D341Med (cell line): ENCODE measurements at regions not wholly inside any gene's neighbourhood (a gene's known extent, or its start where the extent isn't known, plus 50 kb on each side); places are given as distances from the start of the nearest gene placed in this dataset.
"Not testable (repeated sequence)": the region's sequence is repeated elsewhere in the genome, so short reads cannot be mapped to it uniquely, and the experiment has no call there.

Experiments used
- DNase-seq: peaks from one replicate; pipeline ENCODE4 v3.0.0; 2012; ENCODE audit warnings: low spot score

DNA sequence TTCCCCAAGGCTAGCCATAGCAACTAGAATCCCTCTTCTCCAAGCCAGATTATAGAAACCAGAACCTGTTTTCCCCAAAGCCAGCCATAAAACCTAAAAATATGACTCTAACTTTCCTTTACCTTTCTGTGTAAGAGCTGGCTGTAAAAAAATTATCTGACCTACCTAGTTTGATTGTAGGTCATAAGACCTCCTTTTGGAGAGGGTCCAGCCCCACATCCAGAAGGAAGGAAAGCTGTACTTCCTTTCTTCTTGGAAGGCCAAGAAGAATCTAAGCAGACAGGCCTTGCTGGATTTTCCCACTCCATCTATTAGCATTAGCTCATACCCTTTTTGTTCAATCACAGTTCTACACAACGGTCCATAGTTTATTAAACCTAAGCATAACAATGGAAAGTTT, 1006.3 kb downstream of the SORCS3 start:
- DNase-seq: no peak

DNA sequence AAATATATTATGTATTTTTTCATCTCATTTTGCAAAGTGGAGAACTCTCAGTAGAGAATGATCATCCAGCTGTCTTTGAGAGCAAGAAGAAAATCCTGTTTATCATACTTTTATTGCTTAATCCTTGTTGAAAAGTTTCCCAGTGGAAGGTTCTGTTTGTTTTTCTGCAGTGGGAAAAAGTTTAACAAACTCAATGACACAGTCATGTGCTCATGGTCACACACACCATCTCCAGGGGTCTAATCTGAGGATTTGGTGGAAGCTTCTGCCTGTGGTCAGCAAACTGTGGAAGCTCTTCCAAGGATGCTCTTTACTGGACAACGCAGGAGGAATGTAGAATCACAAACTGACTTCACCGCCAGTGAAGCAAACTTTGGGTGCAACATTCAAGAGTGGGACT, 1003.9 kb downstream of the SORCS3 start:
- DNase-seq: no peak

DNA sequence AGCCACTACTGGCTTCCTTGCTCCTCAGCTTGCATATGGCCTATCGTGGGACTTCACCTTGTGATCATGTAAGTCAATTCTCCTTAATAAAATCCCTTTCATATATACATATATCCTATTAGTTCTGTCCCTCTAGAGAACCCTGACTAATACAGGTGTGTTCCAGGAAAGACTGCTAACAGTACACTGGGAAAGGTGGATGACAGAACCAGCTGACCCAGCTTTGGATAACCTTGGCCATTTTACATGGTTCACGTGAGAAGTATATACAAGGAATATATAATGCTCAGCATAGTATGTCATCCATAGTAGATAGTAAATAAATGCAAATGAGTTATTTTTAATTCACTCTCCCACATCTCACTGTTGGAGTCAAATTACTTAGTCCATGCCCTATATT, 1003.5 kb downstream of the SORCS3 start:
- no peak for DNase-seq

DNA sequence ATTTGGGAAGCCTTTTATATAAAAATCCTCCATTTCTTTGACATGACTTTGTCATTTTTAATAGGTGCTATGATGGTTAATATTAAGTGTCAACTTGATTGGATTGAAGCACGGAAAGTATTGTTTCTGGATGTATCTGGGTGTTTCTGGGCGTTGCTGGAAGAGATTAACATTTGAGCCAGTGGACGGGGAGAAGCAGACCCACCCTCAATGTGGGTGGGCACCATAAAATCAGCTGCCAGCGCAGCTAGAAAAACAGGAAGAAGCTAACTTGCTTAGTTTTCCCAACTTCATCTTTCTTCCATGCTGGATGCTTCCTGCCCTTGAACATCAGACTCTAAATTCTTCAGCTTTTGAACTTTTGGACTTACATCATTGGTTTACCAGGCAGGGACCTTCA, 1003.0 kb downstream of the SORCS3 start:
- no peak for DNase-seq

DNA sequence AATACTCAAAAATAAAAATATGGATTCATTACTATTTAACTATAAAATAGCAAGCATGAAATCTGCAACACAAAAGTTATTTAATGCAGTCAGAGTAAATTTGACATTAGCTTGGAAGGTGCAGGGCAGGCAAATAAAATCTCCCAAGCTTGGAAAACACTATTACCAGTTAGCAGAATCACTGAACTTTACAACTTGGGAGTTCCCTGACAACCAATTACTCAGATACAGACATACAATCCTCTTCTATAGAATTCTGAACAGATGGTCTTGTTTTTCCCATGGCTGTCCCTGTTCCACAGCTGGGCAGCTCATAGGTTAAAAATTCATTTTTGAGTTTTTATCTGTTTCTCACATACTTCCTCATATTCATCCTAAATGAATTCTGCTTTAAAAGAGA, 1002.6 kb downstream of the SORCS3 start:
- DNase-seq: no peak

DNA sequence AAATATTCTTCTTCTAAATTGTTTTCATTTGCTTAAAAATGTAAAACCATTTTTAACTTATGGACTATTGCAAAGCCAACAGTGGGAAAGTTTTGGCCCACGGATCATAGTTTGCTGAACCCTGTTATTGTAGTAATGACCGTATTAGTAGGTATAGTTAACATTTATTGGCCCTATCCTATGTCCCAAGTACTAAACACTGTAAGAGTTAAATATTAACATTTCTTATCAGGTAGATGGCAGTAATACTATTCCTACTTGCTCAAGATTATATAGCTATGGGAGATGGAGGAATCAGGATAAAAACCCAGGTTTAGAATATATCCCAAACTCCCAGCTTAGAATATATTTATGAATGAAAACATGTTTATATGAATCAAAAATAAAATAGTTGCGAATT, 993.2 kb downstream of the SORCS3 start:
- DNase-seq: no peak

DNA sequence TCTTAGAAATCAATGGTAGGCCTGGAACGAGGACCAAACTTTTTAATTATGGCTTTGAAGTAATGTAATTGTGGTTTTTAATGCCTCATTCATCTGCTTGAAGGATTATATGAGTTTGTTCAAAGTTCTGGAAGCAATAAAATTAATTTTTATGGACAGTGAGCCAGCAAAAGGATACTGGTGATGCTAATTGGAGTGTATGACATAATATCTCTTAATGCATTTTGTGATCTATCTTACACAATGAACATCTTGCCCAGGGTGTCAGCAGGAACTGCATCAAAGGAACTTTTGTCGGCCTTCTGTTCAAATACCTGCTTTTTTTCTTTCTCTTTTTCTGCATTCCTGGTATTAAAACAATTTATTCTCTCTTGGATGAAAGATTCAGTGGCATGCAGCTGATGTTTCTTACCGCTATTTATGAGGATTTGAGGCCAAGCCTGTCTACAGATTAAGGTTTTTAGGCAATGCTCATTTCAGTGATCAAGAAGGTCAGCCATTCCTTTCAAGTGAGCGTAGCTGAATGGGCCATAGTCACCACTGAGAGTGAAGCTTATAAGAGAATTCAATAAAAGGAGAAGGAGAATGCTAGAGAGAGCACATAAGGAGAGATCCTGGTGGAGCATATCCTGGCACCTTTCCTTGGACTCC, 974.8 kb downstream of the SORCS3 start:
- DNase-seq: no peak

DNA sequence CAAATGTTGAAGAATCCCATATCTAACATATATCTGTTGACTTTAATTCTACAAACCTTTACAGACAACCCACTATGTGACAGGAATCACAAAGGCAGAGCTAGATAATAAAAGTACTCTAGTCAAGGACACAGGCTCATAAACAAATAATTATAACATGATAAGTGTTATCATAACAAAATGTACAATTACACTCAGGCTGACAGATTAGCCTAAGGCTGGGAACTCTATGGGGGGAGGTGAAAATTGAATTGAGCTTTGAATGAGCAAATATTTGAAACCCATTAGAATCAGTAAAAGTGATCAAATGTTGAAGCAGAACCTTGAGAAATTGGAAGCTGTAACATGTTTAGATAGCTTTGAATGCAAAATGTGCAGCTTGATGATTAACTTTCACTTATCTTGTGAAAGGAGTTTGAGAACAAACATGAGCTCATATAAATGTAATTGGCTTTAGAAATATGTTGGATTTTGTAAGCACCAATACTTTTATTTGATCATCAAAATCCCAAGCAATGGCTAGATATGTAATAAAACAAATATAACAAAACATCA, 970.2 kb downstream of the SORCS3 start:
- DNase-seq: no peak

DNA sequence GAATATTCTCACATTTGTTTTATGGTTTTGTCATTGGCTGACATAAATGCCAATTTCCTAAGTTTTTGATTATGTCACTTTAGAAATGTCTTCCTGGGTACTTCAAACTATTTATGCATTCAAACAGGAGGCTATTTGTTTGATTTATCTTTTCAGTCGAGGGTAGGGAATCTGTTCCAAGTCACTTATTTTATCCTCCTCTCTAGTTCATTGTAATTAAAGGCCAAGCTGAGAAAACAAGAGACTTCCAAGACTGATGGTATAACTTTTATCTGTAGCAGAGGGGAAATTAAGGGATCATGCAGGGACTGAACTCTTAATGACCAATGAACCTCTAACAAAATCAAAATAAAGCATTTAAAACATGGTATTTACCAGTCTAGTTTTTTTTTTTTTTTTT, 968.4 kb downstream of the SORCS3 start:
- DNase-seq: no peak

DNA sequence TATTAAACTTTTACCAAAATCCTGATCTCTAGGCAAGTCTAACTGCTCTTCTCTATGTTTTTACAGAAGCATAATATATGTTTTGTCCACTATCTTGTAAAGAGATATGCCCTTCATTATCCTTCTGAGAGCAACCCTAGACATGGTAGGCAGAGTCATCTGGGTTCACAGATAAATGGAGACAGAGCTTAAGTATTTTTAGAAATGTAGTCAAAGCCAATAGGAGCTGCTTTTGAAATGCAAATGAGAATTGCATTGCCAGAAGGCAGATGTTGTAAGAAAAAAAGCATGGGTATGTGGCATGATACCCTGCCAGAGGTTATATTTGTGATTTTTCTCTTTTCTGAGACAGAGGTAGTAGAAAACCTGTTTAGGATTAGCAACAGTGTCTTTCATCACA, 964.8 kb downstream of the SORCS3 start:
- no peak for DNase-seq

DNA sequence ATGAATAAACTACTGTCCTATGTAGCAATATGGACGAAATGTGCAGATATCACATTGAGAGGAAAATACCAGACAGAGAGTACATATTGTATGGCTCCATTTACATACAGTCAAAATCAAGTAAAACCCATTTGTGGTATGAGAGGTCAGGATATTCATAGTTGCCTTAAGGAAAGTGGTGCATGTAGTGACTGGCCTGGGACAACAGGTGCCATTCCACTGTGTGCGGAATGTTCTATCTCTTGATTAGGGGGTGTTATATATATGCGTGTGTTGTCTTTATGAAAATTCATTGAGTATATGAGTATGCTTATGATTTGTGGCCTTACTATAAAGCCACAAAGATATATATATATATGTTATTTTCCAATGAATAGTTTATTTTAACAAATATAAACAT, 964.0 kb downstream of the SORCS3 start:
- no peak for DNase-seq

DNA sequence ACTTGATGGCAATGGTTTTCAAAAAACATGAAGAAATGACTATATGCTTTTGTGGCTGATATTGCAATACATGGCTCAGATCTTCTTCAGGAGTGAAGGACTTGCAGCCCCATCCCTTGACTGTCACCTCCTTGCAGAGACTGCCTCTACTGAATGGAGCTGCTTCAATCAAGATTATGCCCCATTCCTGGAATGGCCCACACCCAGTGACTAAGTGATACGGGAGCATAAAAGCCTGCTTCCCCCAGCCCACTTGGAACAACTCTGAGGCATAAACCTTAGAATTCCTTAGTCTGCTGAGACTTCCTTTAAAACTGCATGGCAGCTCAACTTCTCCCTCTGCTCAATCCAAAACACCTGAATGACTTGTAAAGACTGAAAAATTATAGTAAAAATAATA, 957.1 kb downstream of the SORCS3 start:
- no peak for DNase-seq

DNA sequence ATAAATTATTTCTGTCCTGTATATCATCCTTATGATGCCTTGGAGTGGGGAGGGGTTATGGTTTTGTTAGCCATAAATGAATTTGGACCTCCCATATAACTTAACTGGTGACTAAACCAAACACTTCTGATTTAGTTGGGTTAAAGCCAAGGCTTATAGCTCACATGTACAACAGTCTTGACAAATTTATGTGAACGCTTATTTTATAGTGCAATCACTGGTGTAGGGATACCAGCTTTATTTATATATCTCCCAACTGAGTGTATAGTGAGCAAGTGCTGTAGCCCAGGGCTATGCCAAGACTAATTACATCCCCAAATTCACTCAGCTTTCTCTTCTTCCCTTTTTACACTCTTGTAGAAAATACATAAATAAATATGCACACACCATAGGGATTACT, 956.2 kb downstream of the SORCS3 start:
- DNase-seq: no peak

DNA sequence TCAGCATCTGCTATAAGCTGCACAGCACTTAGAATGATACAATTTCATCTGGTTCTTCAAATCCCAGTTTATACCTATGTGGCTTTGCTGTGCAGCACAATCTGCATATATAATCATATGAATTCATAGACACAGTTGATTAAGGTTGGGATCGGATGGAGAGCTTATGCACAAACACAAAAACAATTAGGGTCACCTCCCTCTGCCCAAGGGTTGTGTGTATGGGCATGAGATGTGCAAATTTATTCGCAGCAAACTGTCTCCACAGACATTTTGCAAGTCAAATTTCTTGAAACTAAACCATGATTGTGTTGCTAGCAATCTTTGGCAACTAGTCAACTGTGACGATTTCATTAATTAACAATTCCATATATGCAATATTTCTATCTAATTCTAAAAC, 955.7 kb downstream of the SORCS3 start:
- no peak for DNase-seq

DNA sequence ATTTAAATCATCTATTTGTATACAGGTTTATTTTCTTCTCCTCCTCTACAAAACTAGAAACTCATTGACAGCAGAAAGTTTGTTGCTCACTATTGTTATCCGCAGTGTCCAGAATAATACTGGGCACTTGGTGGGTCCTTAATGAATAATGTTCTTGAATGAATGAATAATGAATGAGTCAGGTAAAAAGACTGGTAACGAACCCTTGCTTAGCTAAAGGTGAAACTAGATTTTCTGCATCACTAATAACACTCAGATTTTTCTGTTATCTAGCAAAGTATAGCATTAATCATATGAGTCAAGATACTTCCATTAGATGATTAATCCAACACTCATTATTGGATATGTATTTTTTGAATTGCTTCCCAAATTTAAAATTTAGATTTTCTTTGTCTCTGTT, 953.2 kb downstream of the SORCS3 start:
- DNase-seq: no peak

DNA sequence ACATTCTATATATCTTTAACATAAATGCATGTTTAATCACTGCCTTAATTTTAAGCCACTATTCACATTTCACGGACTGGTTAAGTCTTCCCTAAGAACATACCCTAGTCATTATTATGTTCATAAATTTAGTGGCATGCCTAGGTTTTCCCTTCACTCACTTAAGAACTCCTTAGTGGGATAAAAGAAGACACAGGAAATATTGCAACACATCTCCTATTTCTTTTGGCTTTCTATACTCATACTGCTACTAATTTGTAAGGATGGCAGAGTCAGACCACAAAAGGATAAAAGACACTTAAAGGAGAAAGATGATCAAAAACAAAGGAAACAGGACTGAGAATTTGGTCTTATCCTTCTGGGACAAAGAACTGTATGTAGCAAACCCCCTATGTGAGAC, 951.4 kb downstream of the SORCS3 start:
- no peak for DNase-seq

DNA sequence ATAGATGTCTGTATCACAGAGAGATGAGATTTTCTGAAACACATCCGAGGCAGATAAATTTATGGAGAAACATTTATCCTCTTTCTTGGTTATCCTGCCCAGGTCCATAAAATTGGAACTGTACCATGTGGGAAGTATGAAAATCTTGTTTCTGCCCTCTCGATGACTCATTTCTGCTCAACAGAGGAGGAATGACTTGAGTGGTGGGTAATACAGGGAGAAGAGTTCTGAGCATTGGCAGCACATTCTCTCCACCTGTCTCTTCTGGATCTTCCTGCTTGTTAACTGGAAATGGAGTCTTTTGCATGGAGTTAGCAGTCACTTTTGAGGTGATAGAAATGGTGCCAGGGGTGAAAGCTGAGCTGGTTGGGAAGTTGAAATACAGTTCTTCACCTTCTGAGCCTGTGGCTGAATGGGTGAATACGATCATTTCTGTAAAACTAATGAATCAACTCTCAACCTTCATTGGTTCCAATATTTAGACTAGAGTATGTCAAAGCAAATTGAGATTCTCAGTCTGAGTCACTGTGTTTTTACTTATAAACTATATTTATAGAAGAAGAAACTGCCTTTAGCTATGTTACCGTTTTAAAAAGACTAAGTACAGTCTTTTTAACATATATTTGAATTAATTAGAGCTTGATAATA, 945.5 kb downstream of the SORCS3 start:
- no peak for DNase-seq

DNA sequence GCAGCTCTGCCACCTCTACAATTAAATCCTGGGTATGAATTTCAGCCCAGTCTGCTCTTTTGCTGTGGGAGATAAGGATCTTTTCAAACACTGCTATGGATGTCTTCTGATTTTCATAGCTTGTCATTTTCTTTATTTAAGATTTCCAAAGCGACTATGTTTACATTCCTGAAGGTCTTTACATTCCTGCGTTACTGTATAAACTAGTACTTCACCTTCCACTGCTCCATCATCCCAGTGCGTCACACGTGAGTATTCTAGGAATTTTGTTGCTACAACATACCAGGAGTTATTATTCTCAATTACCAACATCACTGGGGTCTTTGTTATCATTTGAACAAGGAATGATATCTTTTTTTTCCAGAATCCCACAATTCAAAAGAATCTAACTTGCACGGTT, 944.7 kb downstream of the SORCS3 start:
- no peak for DNase-seq

DNA sequence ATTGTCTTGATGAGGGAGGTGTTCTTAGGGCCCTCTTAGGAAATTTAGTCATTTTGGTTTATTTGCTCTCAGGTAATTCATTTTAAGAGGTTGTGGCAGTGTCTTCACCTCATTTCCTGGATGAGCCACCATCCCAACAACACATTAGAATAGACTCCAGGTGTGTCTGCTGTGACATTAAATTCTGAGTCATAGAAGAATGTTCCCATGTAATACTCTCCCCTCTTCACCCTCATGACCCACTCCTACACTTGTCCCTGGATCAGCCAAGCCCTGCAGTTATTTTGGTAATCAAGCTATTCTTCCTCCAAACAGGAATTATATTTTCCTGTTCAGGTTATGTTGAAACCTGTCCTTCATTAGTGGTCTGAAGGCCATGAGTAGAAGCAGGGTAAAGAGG, 944.1 kb downstream of the SORCS3 start:
- no peak for DNase-seq

DNA sequence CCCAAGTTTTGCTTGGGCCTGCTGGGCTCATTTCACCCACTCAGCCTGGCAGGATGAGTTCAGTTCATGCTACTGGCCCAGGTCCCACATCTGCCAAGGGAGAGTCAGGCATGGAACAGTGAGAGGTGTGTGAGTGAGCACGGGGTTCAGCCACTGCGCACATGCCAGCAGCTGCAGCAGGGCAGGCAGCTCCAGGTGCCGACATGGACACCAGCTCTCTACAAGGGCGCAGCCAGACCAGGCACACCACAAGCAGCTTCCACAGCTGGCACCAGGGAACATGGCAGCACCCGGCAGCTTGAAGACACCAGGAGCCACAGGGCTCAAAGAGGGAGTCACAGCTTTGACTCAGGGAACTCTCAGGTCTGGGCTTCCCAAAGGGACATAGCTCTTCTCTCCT, 938.0 kb downstream of the SORCS3 start:
- no peak for DNase-seq

DNA sequence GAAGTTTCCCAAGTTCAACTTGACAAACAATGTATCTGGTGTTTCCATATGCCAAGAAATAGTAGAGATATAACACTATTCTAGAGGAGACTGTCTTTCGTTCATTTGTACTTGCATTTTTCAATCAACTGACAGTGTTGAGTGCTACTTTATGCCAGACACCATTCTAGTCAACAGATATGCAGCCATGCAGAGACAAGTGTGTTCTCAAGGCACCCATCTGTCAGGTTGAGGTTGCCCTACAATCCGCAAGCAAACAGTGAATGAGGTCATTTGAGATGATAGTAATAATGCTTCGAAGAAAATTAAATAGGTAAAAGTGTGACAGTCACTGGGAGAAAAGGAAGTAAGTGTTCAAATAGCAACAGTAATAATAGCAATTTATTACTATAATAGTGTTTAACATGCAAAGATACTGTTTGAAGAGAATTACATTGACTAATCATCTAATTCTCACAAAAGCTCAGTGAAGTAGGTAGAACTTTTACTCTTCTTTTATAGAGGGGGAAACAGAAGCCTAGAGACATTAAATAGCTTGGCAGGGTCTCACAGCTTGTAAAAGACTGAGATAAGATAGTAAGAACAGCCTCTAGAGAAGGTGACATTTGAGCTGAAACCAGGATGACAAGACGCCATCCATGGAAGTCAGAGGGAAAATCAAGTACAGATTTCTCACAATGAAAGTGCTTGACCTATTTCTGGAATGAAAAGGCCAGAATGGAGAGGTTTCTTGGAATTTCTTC, 936.9 kb downstream of the SORCS3 start:
- DNase-seq: no peak

DNA sequence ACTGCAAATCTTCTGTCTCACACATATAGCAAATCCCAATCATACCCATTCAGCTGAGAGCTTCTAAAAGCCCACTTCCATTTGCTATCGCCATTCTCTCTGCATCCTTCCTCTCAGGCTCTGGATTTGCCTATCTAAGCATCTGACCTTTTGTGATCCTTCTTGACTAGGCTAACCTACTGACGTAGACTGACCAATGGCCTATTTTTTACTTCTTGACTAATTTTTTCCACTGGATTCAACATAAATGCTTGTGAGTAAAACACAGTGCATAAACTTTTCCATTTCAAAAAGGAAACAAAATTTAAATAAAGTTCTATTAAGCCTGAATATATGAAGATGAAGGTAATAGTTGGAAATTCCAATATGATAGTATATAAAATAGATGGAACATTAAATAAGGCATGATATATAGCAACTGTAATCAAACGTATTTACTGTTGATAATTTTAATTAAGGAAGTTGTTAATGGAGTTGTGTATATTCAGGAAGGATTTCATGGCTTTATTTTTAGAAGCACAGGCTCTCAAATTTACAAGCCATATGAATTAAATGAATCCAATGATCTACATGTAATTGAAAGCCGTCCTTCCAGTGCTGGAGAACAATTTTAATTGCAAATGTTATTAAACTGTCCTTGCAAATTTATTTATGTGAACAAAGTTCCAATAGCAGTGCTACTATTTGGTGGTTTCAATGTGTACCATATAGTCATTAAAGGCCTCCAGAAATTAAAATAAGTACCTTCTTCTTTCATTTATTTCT, 918.4 kb downstream of the SORCS3 start:
- DNase-seq: no peak

DNA sequence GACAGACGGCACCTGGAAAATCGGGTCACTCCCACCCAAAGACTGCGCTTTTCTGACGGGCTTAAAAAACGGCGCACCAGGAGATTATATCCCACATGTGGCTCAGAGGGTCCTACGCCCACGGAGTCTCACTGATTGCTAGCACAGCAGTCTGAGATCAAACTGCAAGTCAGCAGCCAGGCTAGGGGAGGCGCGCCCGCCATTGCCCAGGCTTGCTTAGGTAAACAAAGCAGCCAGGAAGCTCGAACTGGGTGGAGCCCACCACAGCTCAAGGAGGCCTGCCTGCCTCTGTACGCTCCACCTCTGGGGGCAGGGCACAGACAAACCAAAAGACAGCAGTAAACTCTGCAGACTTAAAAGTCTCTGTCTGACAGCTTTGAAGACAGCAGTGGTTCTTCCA, 909.4 kb downstream of the SORCS3 start:
- not testable (repeated sequence) for DNase-seq
